ENCODE measurements at regions not wholly inside any gene's neighbourhood (a gene's known extent, or its start where the extent isn't known, plus 50 kb on each side); places are given as distances from the start of the nearest gene placed in this dataset.

DNA sequence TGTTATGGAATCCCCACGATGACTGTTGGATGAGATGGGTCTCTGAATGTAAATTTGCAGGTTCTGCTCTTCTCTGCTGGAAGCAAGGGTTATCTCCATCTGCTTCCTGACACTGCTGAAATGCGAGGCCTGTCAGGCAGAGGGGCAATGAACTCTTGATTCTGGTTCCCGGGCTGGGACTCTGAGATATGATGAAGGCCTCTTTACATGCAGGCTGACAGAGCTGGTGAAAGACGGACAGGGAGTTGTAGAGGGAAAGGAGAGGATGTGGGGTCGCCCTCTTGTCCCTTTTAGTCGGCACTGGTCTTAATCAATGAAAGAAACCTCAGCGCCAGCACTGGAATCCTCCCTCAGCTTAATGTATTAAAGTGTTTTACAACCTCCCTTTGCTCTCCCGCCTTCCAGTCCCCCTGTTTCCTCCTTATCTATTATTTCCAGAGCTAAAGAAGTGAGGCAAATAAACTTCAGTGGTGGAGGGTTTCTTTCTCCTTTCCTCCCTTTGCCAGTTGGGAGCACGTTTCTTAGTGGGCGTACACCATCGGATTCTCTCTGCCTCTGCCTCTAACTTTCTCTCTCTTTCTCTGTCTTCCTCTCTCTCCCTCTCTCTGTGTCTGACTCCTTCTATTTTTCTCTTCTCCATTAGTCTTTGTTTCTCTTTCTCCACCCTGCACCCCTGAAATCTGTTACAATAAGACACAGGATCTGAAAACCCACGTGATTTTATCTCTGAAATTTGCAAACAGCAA, 145.6 kb downstream of the BAMBI start (continued):
- TF ChIP-seq, protein P1, sequence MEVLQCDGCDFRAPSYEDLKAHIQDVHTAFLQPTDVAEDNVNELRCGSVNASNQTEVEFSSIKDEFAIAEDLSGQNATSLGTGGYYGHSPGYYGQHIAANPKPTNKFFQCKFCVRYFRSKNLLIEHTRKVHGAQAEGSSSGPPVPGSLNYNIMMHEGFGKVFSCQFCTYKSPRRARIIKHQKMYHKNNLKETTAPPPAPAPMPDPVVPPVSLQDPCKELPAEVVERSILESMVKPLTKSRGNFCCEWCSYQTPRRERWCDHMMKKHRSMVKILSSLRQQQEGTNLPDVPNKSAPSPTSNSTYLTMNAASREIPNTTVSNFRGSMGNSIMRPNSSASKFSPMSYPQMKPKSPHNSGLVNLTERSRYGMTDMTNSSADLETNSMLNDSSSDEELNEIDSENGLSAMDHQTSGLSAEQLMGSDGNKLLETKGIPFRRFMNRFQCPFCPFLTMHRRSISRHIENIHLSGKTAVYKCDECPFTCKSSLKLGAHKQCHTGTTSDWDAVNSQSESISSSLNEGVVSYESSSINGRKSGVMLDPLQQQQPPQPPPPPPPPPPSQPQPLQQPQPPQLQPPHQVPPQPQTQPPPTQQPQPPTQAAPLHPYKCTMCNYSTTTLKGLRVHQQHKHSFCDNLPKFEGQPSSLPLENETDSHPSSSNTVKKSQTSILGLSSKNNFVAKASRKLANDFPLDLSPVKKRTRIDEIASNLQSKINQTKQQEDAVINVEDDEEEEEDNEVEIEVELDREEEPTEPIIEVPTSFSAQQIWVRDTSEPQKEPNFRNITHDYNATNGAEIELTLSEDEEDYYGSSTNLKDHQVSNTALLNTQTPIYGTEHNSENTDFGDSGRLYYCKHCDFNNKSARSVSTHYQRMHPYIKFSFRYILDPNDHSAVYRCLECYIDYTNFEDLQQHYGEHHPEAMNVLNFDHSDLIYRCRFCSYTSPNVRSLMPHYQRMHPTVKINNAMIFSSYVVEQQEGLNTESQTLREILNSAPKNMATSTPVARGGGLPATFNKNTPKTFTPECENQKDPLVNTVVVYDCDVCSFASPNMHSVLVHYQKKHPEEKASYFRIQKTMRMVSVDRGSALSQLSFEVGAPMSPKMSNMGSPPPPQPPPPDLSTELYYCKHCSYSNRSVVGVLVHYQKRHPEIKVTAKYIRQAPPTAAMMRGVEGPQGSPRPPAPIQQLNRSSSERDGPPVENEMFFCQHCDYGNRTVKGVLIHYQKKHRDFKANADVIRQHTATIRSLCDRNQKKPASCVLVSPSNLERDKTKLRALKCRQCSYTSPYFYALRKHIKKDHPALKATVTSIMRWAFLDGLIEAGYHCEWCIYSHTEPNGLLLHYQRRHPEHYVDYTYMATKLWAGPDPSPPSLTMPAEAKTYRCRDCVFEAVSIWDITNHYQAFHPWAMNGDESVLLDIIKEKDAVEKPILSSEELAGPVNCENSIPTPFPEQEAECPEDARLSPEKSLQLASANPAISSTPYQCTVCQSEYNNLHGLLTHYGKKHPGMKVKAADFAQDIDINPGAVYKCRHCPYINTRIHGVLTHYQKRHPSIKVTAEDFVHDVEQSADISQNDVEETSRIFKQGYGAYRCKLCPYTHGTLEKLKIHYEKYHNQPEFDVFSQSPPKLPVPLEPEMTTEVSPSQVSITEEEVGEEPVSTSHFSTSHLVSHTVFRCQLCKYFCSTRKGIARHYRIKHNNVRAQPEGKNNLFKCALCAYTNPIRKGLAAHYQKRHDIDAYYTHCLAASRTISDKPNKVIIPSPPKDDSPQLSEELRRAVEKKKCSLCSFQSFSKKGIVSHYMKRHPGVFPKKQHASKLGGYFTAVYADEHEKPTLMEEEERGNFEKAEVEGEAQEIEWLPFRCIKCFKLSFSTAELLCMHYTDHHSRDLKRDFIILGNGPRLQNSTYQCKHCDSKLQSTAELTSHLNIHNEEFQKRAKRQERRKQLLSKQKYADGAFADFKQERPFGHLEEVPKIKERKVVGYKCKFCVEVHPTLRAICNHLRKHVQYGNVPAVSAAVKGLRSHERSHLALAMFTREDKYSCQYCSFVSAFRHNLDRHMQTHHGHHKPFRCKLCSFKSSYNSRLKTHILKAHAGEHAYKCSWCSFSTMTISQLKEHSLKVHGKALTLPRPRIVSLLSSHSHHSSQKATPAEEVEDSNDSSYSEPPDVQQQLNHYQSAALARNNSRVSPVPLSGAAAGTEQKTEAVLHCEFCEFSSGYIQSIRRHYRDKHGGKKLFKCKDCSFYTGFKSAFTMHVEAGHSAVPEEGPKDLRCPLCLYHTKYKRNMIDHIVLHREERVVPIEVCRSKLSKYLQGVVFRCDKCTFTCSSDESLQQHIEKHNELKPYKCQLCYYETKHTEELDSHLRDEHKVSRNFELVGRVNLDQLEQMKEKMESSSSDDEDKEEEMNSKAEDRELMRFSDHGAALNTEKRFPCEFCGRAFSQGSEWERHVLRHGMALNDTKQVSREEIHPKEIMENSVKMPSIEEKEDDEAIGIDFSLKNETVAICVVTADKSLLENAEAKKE (CRISPR knock-in tag; IDR thresholded peaks at IDR 0.05): no peak
- TF ChIP-seq STAT1 (IDR thresholded peaks at IDR 0.05; ENCODE audit: unreplicated experiment): no peak
- no peak for TF ChIP-seq POLR2AphosphoS5 (IDR thresholded peaks at IDR 0.05; ENCODE audit: low read depth)
- TF ChIP-seq EZH2phosphoT487 (IDR thresholded peaks at IDR 0.05; ENCODE audit: unreplicated experiment): no peak
- TF ChIP-seq NANOG (IDR thresholded peaks at IDR 0.05; ENCODE audit: borderline replicate concordance): no peak
- TF ChIP-seq ZNF114 (CRISPR knock-in tag; IDR thresholded peaks at IDR 0.05): no peak

DNA sequence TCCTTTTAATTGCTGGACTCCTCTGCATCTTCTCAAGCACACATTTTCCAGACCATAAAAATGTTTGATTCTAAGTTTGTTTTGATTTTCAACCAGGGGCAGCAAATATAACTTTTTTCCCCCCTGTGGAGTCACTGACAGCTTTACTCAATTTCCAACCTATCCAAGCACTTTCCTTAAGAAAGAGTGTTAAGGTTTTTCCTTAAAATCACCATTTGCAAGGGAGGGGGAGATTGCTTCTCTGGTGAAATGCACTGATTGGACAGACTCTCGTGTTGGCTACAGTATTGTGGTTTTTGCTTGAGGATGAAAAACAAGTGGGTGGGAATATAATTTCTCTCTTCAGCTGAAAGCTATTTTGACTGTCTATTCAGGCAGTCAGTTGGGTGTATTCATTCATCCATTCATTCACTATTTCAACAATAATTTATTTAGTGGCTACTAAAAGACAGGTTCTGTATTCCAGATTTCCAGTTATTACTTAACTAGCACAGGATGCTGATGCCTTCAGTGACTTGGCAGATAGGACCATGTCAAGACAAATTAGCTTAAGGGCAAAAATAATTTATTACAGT, 146.3 kb downstream of the BAMBI start:
- ATAC-seq: no peak
- Mint-ChIP-seq H3K4me1 (peaks cover 8% of the 10 kb centered on the region; the same call in 2 of the 3 replicates), H3K9me3 (no peaks in the 10 kb centered on the region), H3K4me3 (no peak overlapping the region), H3K36me3 (ENCODE audit: low read depth) (no peaks in the 10 kb centered on the region), H3K27me3 (ENCODE audit: insufficient read depth, low read depth, poor library complexity) (peaks cover 1% of the 10 kb centered on the region), H3K27ac (no peak overlapping the region)
- Histone ChIP-seq H3K36me3 (ENCODE audit: insufficient read depth) (no peaks in the 10 kb centered on the region), H3K4me2 (no peak overlapping the region), H3K79me2 (replicated peaks; ENCODE audit: insufficient read depth) (no peaks in the 10 kb centered on the region), H3K27ac (ENCODE audit: low read depth) (no peak overlapping the region), H3K4me3 (no peak overlapping the region), H3K9me2 (ENCODE audit: insufficient read depth) (no peaks in the 10 kb centered on the region), H3K4me1 (ENCODE audit: insufficient read depth) (peaks cover 10% of the 10 kb centered on the region; the same call in 1 of the 2 replicates), H3K27me3 (ENCODE audit: insufficient read depth) (no peaks in the 10 kb centered on the region), H3F3A (replicated peaks; ENCODE audit: low read depth) (no peaks in the 10 kb centered on the region), H4K20me1 (replicated peaks; ENCODE audit: insufficient read depth) (no peaks in the 10 kb centered on the region), H2AFZ (peak overlapping the region; percentile 84)
- no peak for DNase-seq (ENCODE audit: low spot score)
- TF ChIP-seq JUNB (IDR thresholded peaks at IDR 0.05; ENCODE audit: unreplicated experiment) (no peak), ZNF114 (CRISPR knock-in tag; IDR thresholded peaks at IDR 0.05) (no peak), CREB1 (CRISPR knock-in tag; IDR thresholded peaks at IDR 0.05; ENCODE audit: low read depth) (no peak), STAT1 (IDR thresholded peaks at IDR 0.05; ENCODE audit: unreplicated experiment) (no peak), POLR2AphosphoS5 (IDR thresholded peaks at IDR 0.05; ENCODE audit: low read depth) (no peak), NANOG (IDR thresholded peaks at IDR 0.05; ENCODE audit: borderline replicate concordance) (no peak), EZH2 (IDR thresholded peaks at IDR 0.05; ENCODE audit: low read depth, unreplicated experiment) (no peak)
- TF ChIP-seq, protein P2, sequence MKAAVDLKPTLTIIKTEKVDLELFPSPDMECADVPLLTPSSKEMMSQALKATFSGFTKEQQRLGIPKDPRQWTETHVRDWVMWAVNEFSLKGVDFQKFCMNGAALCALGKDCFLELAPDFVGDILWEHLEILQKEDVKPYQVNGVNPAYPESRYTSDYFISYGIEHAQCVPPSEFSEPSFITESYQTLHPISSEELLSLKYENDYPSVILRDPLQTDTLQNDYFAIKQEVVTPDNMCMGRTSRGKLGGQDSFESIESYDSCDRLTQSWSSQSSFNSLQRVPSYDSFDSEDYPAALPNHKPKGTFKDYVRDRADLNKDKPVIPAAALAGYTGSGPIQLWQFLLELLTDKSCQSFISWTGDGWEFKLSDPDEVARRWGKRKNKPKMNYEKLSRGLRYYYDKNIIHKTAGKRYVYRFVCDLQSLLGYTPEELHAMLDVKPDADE (IDR thresholded peaks at IDR 0.05): no peak

Data from GM23338 (cell line).